WTC11 (cell line): ENCODE measurements at regions not wholly inside any gene's neighbourhood (a gene's known extent, or its start where the extent isn't known, plus 50 kb on each side); places are given as distances from the start of the nearest gene placed in this dataset.

Source experiments
- ATAC-seq: fragments of 200-7000 bp; cut with Tn5 transposase; 2 replicates; pipeline ENCODE4 v1.10.0; 2021; ENCODE audit warnings: mild to moderate bottlenecking, moderate library complexity
- CTCF ChIA-PET: fragments of 300-600 bp; sonication (Branson Sonifier 250); formaldehyde crosslinking; loops from one replicate; lab custom pipeline; 2021; ENCODE audit warnings: antibody characterized with exemption; lab: Charles Lee
- POLR2A ChIA-PET: fragments of 350-600 bp; sonication (Branson Sonifier 250); formaldehyde crosslinking; loops from one replicate; lab custom pipeline; 2021; ENCODE audit warnings: antibody characterized with exemption; lab: Charles Lee
- DNase-seq: peaks from one replicate; pipeline ENCODE4 v3.0.0; 2021; ENCODE audit warnings: low spot score
- H3K27ac Mint-ChIP-seq: 2 replicates; pipeline ENCODE4 v1.8.0; 2021; ENCODE audit warnings: mixed read lengths
- H3K27me3 Mint-ChIP-seq: 2 replicates; pipeline ENCODE4 v1.8.0; 2021; ENCODE audit warnings: low read depth, mild to moderate bottlenecking, moderate library complexity, mixed read lengths
- H3K36me3 Mint-ChIP-seq: 2 replicates; pipeline ENCODE4 v1.8.0; 2021; ENCODE audit warnings: mixed read lengths
- H3K4me1 Mint-ChIP-seq: 2 replicates; pipeline ENCODE4 v1.8.0; 2022; ENCODE audit warnings: mixed read lengths
- H3K4me3 Mint-ChIP-seq: 2 replicates; pipeline ENCODE4 v1.8.0; 2021; ENCODE audit warnings: mild to moderate bottlenecking, moderate library complexity, mixed read lengths
- H3K9me3 Mint-ChIP-seq: 2 replicates; pipeline ENCODE4 v1.8.0; 2021; ENCODE audit warnings: mixed read lengths
- ATF1 ChIP-seq: sonication (generic); formaldehyde crosslinking; IDR thresholded peaks from 2 replicates; pipeline ENCODE4 v1.8.1; 2023; ENCODE audit warnings: mild to moderate bottlenecking, moderate library complexity, missing genetic modification reagents
- CREB1 ChIP-seq: sonication (generic); formaldehyde crosslinking; IDR thresholded peaks from 2 replicates; pipeline ENCODE4 v1.8.0; 2023; ENCODE audit warnings: mild to moderate bottlenecking, missing genetic modification reagents
- EMX1 ChIP-seq: fragments of 250-450 bp; sonication (Bioruptor Pico); IDR thresholded peaks from 2 replicates; pipeline ENCODE4 v1.8.0; 2021; ENCODE audit warnings: mild to moderate bottlenecking
- ERG ChIP-seq: fragments of 250-450 bp; sonication (Bioruptor Pico); IDR thresholded peaks from 2 replicates; pipeline ENCODE4 v1.8.0; 2021; ENCODE audit warnings: mild to moderate bottlenecking
- ETV6 ChIP-seq: sonication (generic); formaldehyde crosslinking; IDR thresholded peaks from 2 replicates; pipeline ENCODE4 v1.8.1; 2022; ENCODE audit warnings: mild to moderate bottlenecking, missing genetic modification reagents
- FOXJ3 ChIP-seq: sonication (generic); formaldehyde crosslinking; IDR thresholded peaks from 2 replicates; pipeline ENCODE4 v1.9.0; 2021; ENCODE audit warnings: missing genetic modification reagents, mild to moderate bottlenecking, borderline replicate concordance
- GTF2I ChIP-seq: fragments of 250-450 bp; sonication (Bioruptor Pico); conservative IDR thresholded peaks from 2 replicates; pipeline ENCODE4 v1.4.0; 2021; ENCODE audit warnings: mild to moderate bottlenecking
- HMGA2 ChIP-seq: fragments of 250-450 bp; sonication (Bioruptor Pico); IDR thresholded peaks from 2 replicates; pipeline ENCODE4 v1.4.0; 2021; ENCODE audit warnings: mild to moderate bottlenecking, moderate library complexity
- IRF1 ChIP-seq: sonication (generic); formaldehyde crosslinking; IDR thresholded peaks from 2 replicates; pipeline ENCODE4 v1.8.0; 2023; ENCODE audit warnings: missing genetic modification reagents
- IRF2 ChIP-seq: sonication (generic); formaldehyde crosslinking; IDR thresholded peaks from 2 replicates; pipeline ENCODE4 v1.8.0; 2022; ENCODE audit warnings: low read depth, missing genetic modification reagents, borderline replicate concordance
- KAT7 ChIP-seq: sonication (generic); formaldehyde crosslinking; IDR thresholded peaks from 2 replicates; pipeline ENCODE4 v1.8.1; 2023; ENCODE audit warnings: missing genetic modification reagents, mild to moderate bottlenecking, borderline replicate concordance
- NR1H2 ChIP-seq: sonication (generic); formaldehyde crosslinking; IDR thresholded peaks from 2 replicates; pipeline ENCODE4 v1.9.0; 2021; ENCODE audit warnings: mild to moderate bottlenecking, moderate library complexity, missing genetic modification reagents
- NR2C2 ChIP-seq: sonication (generic); formaldehyde crosslinking; IDR thresholded peaks from 2 replicates; pipeline ENCODE4 v1.8.0; 2022; ENCODE audit warnings: mild to moderate bottlenecking, missing genetic modification reagents
- SOX15 ChIP-seq: fragments of 250-450 bp; sonication (Bioruptor Pico); IDR thresholded peaks from 2 replicates; pipeline ENCODE4 v1.9.0; 2021; ENCODE audit warnings: mild to moderate bottlenecking
- STAT6 ChIP-seq: sonication (generic); formaldehyde crosslinking; conservative IDR thresholded peaks from 2 replicates; pipeline ENCODE4 v1.8.1; 2023; ENCODE audit warnings: mild to moderate bottlenecking, low read depth, missing genetic modification reagents, moderate library complexity
- TEAD1 ChIP-seq: sonication (generic); formaldehyde crosslinking; IDR thresholded peaks from 2 replicates; pipeline ENCODE4 v1.8.0; 2022; ENCODE audit warnings: mild to moderate bottlenecking, missing genetic modification reagents
- ZNF263 ChIP-seq: sonication (generic); formaldehyde crosslinking; IDR thresholded peaks from 2 replicates; pipeline ENCODE4 v1.8.1; 2022; ENCODE audit warnings: low read depth, mild to moderate bottlenecking, moderate library complexity, missing genetic modification reagents
- TF ChIP-seq, protein P1 (sequence below): sonication (generic); formaldehyde crosslinking; IDR thresholded peaks from 2 replicates; pipeline ENCODE4 v1.8.1; 2023; ENCODE audit warnings: mild to moderate bottlenecking, missing genetic modification reagents, moderate library complexity
- TF ChIP-seq, protein P2 (sequence below): sonication (generic); formaldehyde crosslinking; IDR thresholded peaks from 2 replicates; pipeline ENCODE4 v1.8.1; 2023; ENCODE audit warnings: mild to moderate bottlenecking, missing genetic modification reagents, moderate library complexity
- TF ChIP-seq, protein P3 (sequence below): sonication (generic); formaldehyde crosslinking; IDR thresholded peaks from 2 replicates; pipeline ENCODE4 v1.8.1; 2022; ENCODE audit warnings: missing genetic modification reagents, borderline replicate concordance
- TF ChIP-seq, protein P4 (sequence below): sonication (generic); formaldehyde crosslinking; IDR thresholded peaks from 2 replicates; pipeline ENCODE4 v1.8.0; 2022; ENCODE audit warnings: mild to moderate bottlenecking, missing genetic modification reagents
- TF ChIP-seq, protein P5 (sequence below): fragments of 250-450 bp; sonication (Bioruptor Pico); conservative IDR thresholded peaks from 2 replicates; pipeline ENCODE4 v1.9.0; 2021; ENCODE audit warnings: mild to moderate bottlenecking

- H3K36me3 Mint-ChIP-seq: no peaks in the 10 kb centered on the region
- CTCF ChIA-PET: no interaction called here
- H3K4me1 Mint-ChIP-seq: no peaks in the 10 kb centered on the region
- H3K9me3 Mint-ChIP-seq: peaks cover 5% of the 10 kb centered on the region; the same call in 1 of the 2 replicates
- ATAC-seq: no peak
- no peak overlapping the region for H3K27ac Mint-ChIP-seq
- POLR2A ChIA-PET: no interaction called here
- no peak for DNase-seq
- H3K27me3 Mint-ChIP-seq: no peaks in the 10 kb centered on the region
- H3K4me3 Mint-ChIP-seq: no peak overlapping the region
- TF ChIP-seq, protein P1, sequence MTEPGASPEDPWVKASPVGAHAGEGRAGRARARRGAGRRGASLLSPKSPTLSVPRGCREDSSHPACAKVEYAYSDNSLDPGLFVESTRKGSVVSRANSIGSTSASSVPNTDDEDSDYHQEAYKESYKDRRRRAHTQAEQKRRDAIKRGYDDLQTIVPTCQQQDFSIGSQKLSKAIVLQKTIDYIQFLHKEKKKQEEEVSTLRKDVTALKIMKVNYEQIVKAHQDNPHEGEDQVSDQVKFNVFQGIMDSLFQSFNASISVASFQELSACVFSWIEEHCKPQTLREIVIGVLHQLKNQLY (CRISPR knock-in tag): no peak
- TF ChIP-seq CREB1 (CRISPR knock-in tag) (no peak), ERG (CRISPR knock-in tag) (no peak), GTF2I (no peak), EMX1 (CRISPR knock-in tag) (no peak), IRF1 (no peak), HMGA2 (no peak), SOX15 (CRISPR knock-in tag) (no peak), KAT7 (CRISPR knock-in tag) (no peak), FOXJ3 (CRISPR knock-in tag) (no peak), TEAD1 (CRISPR knock-in tag) (no peak), IRF2 (CRISPR knock-in tag) (no peak), ETV6 (CRISPR knock-in tag) (no peak), ZNF263 (CRISPR knock-in tag) (no peak), ATF1 (no peak)
- TF ChIP-seq, protein P2, sequence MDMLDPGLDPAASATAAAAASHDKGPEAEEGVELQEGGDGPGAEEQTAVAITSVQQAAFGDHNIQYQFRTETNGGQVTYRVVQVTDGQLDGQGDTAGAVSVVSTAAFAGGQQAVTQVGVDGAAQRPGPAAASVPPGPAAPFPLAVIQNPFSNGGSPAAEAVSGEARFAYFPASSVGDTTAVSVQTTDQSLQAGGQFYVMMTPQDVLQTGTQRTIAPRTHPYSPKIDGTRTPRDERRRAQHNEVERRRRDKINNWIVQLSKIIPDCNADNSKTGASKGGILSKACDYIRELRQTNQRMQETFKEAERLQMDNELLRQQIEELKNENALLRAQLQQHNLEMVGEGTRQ (CRISPR knock-in tag): no peak
- TF ChIP-seq, protein P3, sequence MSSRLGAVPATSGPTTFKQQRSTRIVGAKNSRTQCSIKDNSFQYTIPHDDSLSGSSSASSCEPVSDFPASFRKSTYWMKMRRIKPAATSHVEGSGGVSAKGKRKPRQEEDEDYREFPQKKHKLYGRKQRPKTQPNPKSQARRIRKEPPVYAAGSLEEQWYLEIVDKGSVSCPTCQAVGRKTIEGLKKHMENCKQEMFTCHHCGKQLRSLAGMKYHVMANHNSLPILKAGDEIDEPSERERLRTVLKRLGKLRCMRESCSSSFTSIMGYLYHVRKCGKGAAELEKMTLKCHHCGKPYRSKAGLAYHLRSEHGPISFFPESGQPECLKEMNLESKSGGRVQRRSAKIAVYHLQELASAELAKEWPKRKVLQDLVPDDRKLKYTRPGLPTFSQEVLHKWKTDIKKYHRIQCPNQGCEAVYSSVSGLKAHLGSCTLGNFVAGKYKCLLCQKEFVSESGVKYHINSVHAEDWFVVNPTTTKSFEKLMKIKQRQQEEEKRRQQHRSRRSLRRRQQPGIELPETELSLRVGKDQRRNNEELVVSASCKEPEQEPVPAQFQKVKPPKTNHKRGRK (CRISPR knock-in tag): no peak
- TF ChIP-seq, protein P4, sequence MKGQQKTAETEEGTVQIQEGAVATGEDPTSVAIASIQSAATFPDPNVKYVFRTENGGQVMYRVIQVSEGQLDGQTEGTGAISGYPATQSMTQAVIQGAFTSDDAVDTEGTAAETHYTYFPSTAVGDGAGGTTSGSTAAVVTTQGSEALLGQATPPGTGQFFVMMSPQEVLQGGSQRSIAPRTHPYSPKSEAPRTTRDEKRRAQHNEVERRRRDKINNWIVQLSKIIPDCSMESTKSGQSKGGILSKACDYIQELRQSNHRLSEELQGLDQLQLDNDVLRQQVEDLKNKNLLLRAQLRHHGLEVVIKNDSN (CRISPR knock-in tag): no peak
- TF ChIP-seq, protein P5, sequence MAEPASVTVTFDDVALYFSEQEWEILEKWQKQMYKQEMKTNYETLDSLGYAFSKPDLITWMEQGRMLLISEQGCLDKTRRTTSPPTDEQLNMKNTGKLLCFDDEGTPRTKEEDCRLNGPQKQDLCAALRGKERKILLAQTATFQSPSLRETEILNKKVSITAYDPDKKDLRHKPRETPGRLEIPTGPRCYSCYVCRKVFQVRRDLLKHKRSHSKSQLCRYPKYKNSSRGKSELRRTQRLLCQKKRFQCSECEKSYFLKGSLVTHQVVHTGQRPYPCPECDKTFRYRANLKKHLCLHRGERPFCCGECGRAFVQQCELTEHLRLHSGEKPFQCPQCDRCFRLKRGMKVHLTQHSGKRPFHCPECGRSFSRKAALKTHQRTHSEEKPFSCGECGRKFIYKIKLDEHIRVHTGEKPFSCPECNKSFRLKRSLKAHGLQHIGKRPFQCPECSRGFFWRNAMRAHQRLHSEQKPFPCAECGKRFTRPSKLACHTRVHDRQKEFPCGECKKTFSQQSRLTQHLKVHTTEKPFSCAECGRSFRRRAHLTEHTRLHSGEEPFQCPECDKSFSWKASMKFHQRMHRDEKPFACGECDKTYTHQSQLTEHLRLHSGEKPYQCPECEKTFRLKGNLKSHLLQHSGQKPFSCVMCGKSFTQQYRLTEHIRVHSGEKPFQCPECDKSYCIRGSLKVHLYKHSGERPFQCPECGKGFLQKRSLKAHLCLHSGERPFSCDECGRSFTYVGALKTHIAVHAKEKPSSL (CRISPR knock-in tag): no peak
These were observed 931.2 kb downstream of the GATA3 start for GRCh38 chr10:8985651-8986050.

DNA sequence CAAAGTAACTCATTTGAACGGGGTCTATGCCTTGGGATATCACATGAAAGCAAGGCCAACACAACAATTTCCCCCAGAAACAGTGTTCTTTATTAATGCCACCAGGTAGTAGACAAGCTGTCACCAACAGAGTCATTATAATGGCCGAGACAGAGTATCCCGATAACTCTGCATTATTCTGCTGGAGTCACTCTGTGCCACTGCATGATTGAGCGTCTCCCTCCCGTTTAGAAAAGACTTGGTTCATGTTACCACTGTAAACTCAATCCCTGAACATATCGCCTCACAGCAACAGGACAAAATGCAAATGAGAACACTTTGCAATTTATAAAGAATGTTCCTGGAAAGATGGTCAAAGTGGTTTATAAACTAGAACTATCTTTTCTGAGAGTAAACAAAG, 932.5 kb downstream of the GATA3 start:
- Mint-ChIP-seq H3K4me1 (no peaks in the 10 kb centered on the region), H3K27me3 (no peaks in the 10 kb centered on the region), H3K4me3 (no peak overlapping the region), H3K36me3 (no peaks in the 10 kb centered on the region), H3K27ac (no peak overlapping the region), H3K9me3 (peaks cover 5% of the 10 kb centered on the region; the same call in 1 of the 2 replicates)
- POLR2A ChIA-PET: no interaction called here
- CTCF ChIA-PET: no interaction called here
- DNase-seq: no peak
- no peak for TF ChIP-seq NR1H2 (CRISPR knock-in tag)
- no peak for TF ChIP-seq NR2C2 (CRISPR knock-in tag)
- no peak for TF ChIP-seq STAT6 (CRISPR knock-in tag)
- TF ChIP-seq, protein P4 (CRISPR knock-in tag): no peak
- ATAC-seq: no peak
